ENCODE measurements at regions not wholly inside any gene's neighbourhood (a gene's known extent, or its start where the extent isn't known, plus 50 kb on each side); places are given as distances from the start of the nearest gene placed in this dataset.
"Not testable (repeated sequence)": the region's sequence is repeated elsewhere in the genome, so short reads cannot be mapped to it uniquely, and the experiment has no call there.

DNA sequence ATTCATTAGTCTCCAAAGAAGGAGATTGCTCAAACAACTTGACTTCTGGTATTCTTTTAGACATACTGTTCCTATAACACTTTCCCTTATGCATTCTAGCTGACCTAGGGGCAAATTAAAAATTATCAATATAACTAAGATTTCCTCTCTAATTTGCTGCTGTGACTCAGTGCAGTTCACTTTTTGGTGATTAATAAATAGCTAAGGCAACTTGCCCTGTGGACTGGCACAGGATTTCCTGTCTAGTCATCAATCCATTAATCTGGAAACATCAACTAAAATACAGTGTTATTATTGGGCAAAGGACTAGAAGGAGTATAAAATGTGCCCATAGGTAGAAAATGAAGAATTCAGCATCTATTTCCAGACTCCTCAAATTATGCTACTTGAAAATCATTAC, 83.5 kb upstream of the SERPINE2 start:
- Histone ChIP-seq H3K27me3 (ENCODE audit: control insufficient read depth, insufficient read depth, low read length) (no peaks in the 10 kb centered on the region), H3K9ac (ENCODE audit: low read depth, low read length) (no peak overlapping the region), H3K36me3 (ENCODE audit: insufficient read depth, low read length) (no peaks in the 10 kb centered on the region), H3K4me1 (ENCODE audit: control insufficient read depth, insufficient read depth, low read length) (peaks cover 15% of the 10 kb centered on the region), H3K9me3 (replicated peaks; ENCODE audit: low read length) (no peaks in the 10 kb centered on the region), H3K4me3 (ENCODE audit: low read length) (no peak overlapping the region), H3K4me2 (ENCODE audit: low read length) (no peak overlapping the region)

- Histone ChIP-seq H3K4me2 (ENCODE audit: low read length) (no peak overlapping the region), H3K36me3 (ENCODE audit: insufficient read depth, low read length) (no peaks in the 10 kb centered on the region)
Measured at GRCh38 chr2:224121406-224122067, 82.5 kb upstream of the SERPINE2 start.

GRCh38 chr2:224120986-224121385, 81.9 kb upstream of the SERPINE2 start:
- no peak overlapping the region for H3K9ac ChIP-seq (ENCODE audit: low read depth, low read length)
- no peak overlapping the region for H3K4me3 ChIP-seq (ENCODE audit: low read length)
- H3K36me3 ChIP-seq (ENCODE audit: insufficient read depth, low read length), result no peaks in the 10 kb centered on the region
- H3K4me2 ChIP-seq (ENCODE audit: low read length), result no peak overlapping the region
- peaks cover 15% of the 10 kb centered on the region for H3K4me1 ChIP-seq (ENCODE audit: control insufficient read depth, insufficient read depth, low read length)
- H3K9me3 ChIP-seq (replicated peaks; ENCODE audit: low read length), result no peaks in the 10 kb centered on the region
- H3K27me3 ChIP-seq (ENCODE audit: control insufficient read depth, insufficient read depth, low read length), result no peaks in the 10 kb centered on the region

More at GRCh38 chr2:224121406-224122067, 82.5 kb upstream of the SERPINE2 start:
- no peaks in the 10 kb centered on the region for H3K9me3 ChIP-seq (replicated peaks; ENCODE audit: low read length)
- peaks cover 15% of the 10 kb centered on the region for H3K4me1 ChIP-seq (ENCODE audit: control insufficient read depth, insufficient read depth, low read length)
- no peaks in the 10 kb centered on the region for H3K27me3 ChIP-seq (ENCODE audit: control insufficient read depth, insufficient read depth, low read length)
- H3K4me3 ChIP-seq (ENCODE audit: low read length), result no peak overlapping the region
- H3K9ac ChIP-seq (ENCODE audit: low read depth, low read length), result no peak overlapping the region

DNA sequence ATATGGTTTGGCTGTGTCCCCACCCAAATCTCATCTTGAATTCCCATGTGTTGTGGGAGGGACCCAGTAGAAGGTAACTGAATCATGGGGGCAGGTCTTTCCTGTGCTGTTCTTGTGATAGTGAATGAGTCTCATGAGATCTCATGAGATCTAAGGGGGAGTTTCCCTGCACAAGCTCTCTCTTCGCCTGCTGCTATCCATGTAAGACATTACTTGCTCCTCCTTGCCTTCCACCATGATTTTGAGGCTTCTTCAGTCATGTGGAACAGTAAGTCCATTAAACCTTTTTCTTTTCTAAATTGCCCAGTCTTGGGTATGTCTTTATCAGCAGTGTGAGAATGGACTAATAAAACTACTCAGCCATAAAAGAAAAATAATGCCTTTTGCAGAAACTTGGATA, 80.8 kb upstream of the SERPINE2 start:
- peaks cover 15% of the 10 kb centered on the region for H3K4me1 ChIP-seq (ENCODE audit: control insufficient read depth, insufficient read depth, low read length)
- H3K36me3 ChIP-seq (ENCODE audit: insufficient read depth, low read length); H3K27me3 ChIP-seq (ENCODE audit: control insufficient read depth, insufficient read depth, low read length); H3K9me3 ChIP-seq (replicated peaks; ENCODE audit: low read length); H3K9ac ChIP-seq (ENCODE audit: low read depth, low read length); H3K4me3 ChIP-seq (ENCODE audit: low read length); H3K4me2 ChIP-seq (ENCODE audit: low read length): not testable (repeated sequence)

GRCh38 chr2:224114428-224114827, 75.3 kb upstream of the SERPINE2 start:
- no peaks in the 10 kb centered on the region for H3K9me3 ChIP-seq (replicated peaks; ENCODE audit: low read length)
- no peak overlapping the region for H3K4me2 ChIP-seq (ENCODE audit: low read length)
- peaks cover 18% of the 10 kb centered on the region for H3K4me1 ChIP-seq (ENCODE audit: control insufficient read depth, insufficient read depth, low read length)
- no peak overlapping the region for H3K9ac ChIP-seq (ENCODE audit: low read depth, low read length)
- no peaks in the 10 kb centered on the region for H3K36me3 ChIP-seq (ENCODE audit: insufficient read depth, low read length)
- no peak overlapping the region for H3K4me3 ChIP-seq (ENCODE audit: low read length)
- no peaks in the 10 kb centered on the region for H3K27me3 ChIP-seq (ENCODE audit: control insufficient read depth, insufficient read depth, low read length)

DNA sequence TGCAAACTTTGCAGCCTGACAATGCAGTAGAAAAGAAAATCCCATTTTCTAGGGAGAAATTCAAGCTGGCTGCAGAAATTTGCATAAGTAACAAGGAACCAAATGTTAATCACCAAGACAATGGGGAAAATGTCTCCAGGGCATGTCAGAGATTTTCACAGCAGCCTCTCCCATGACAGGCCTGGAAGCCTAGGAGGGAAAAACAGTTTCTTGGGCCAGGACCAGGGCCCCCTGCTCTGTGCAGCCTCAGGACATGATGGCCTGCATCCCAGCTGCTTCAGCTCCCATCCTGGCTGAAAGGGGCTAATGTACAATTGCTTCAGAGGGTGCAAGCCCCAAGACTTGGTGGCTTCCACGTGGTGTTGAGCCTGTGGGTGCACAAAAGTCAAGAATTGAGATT, 74.8 kb upstream of the SERPINE2 start:
- H3K27me3 ChIP-seq (ENCODE audit: control insufficient read depth, insufficient read depth, low read length); H3K9ac ChIP-seq (ENCODE audit: low read depth, low read length); H3K4me3 ChIP-seq (ENCODE audit: low read length); H3K4me2 ChIP-seq (ENCODE audit: low read length); H3K9me3 ChIP-seq (replicated peaks; ENCODE audit: low read length); H3K36me3 ChIP-seq (ENCODE audit: insufficient read depth, low read length): not testable (repeated sequence)
- peaks cover 18% of the 10 kb centered on the region for H3K4me1 ChIP-seq (ENCODE audit: control insufficient read depth, insufficient read depth, low read length)

- Histone ChIP-seq H3K27me3 (ENCODE audit: control insufficient read depth, insufficient read depth, low read length) (no peaks in the 10 kb centered on the region), H3K36me3 (ENCODE audit: insufficient read depth, low read length) (no peaks in the 10 kb centered on the region), H3K9me3 (replicated peaks; ENCODE audit: low read length) (no peaks in the 10 kb centered on the region), H3K4me1 (ENCODE audit: control insufficient read depth, insufficient read depth, low read length) (peaks cover 18% of the 10 kb centered on the region), H3K4me3 (ENCODE audit: low read length) (no peak overlapping the region), H3K9ac (ENCODE audit: low read depth, low read length) (no peak overlapping the region), H3K4me2 (ENCODE audit: low read length) (no peak overlapping the region)
Measured at GRCh38 chr2:224111576-224111975, 72.5 kb upstream of the SERPINE2 start.

DNA sequence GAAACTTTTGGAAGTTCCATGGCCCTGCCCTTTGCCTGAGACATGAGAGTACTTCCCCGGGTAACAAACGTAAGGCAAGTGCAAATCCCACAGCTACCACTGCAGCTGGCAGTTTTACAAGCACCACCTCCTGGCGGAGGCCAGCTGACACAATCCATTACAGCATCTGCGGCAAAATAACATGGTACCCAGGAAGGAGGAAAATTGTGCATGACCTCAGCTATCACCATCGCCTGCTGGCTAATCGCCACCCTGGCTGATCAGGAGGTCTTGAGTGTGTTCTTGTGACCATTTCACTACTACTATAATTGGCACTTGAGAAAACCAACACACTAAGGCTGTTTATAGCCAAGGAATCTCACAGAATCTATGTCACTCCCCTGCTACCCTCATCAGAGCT, 71.7 kb upstream of the SERPINE2 start:
- H3K4me1 ChIP-seq (ENCODE audit: control insufficient read depth, insufficient read depth, low read length), result peaks cover 18% of the 10 kb centered on the region
- no peaks in the 10 kb centered on the region for H3K27me3 ChIP-seq (ENCODE audit: control insufficient read depth, insufficient read depth, low read length)
- H3K9me3 ChIP-seq (replicated peaks; ENCODE audit: low read length), result no peaks in the 10 kb centered on the region
- H3K4me2 ChIP-seq (ENCODE audit: low read length), result no peak overlapping the region
- H3K36me3 ChIP-seq (ENCODE audit: insufficient read depth, low read length), result no peaks in the 10 kb centered on the region
- H3K4me3 ChIP-seq (ENCODE audit: low read length), result no peak overlapping the region
- no peak overlapping the region for H3K9ac ChIP-seq (ENCODE audit: low read depth, low read length)

- H3K4me1 ChIP-seq (ENCODE audit: control insufficient read depth, insufficient read depth, low read length), result peaks cover 18% of the 10 kb centered on the region
- no peaks in the 10 kb centered on the region for H3K36me3 ChIP-seq (ENCODE audit: insufficient read depth, low read length)
- no peak overlapping the region for H3K4me2 ChIP-seq (ENCODE audit: low read length)
- no peaks in the 10 kb centered on the region for H3K9me3 ChIP-seq (replicated peaks; ENCODE audit: low read length)
- no peaks in the 10 kb centered on the region for H3K27me3 ChIP-seq (ENCODE audit: control insufficient read depth, insufficient read depth, low read length)
- no peak overlapping the region for H3K4me3 ChIP-seq (ENCODE audit: low read length)
- H3K9ac ChIP-seq (ENCODE audit: low read depth, low read length), result no peak overlapping the region
Measured at GRCh38 chr2:224109751-224110150, 70.7 kb upstream of the SERPINE2 start.

GRCh38 chr2:224106794-224107193, 67.7 kb upstream of the SERPINE2 start:
- Histone ChIP-seq H3K4me2 (ENCODE audit: low read length) (no peak overlapping the region), H3K9ac (ENCODE audit: low read depth, low read length) (no peak overlapping the region), H3K36me3 (ENCODE audit: insufficient read depth, low read length) (no peaks in the 10 kb centered on the region), H3K4me3 (ENCODE audit: low read length) (no peak overlapping the region), H3K4me1 (ENCODE audit: control insufficient read depth, insufficient read depth, low read length) (peaks cover 35% of the 10 kb centered on the region), H3K27me3 (ENCODE audit: control insufficient read depth, insufficient read depth, low read length) (no peaks in the 10 kb centered on the region), H3K9me3 (replicated peaks; ENCODE audit: low read length) (no peaks in the 10 kb centered on the region)

DNA sequence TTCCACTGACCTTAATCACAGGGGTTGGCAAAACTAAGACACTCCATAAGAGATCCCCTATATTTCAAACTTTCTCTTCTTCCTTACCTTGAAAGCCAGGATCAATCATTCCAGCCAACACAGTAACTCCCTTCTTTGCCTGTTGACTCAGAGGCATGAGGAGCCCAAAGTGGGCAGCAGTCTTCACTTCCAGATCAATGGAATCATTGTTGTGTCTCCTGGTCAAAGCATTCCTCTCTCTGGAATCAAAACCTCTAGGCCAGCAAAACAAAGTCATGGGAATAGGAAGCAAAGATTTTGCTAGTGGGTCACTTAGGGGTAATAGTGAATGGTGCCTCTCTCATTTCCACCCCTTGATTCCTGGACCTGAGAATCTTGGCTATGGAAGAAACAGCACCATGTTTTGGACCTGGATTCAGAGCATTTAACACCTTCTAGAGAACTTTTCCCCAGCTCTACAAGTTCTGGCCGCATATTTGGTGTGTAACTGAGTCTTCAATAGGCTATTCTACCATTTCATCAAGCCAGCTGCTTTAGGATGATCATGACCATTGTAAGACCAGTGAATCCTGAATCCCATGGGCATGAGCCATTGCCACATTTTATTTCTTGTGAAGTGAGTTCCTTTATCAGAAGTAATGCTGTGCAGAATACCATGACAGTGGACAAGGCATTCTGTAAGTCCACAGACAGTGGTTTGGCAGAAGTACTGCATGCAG, 65.7 kb upstream of the SERPINE2 start:
- no peaks in the 10 kb centered on the region for H3K27me3 ChIP-seq (ENCODE audit: control insufficient read depth, insufficient read depth, low read length)
- H3K9ac ChIP-seq (ENCODE audit: low read depth, low read length), result no peak overlapping the region
- H3K9me3 ChIP-seq (replicated peaks; ENCODE audit: low read length), result no peaks in the 10 kb centered on the region
- H3K4me2 ChIP-seq (ENCODE audit: low read length), result no peak overlapping the region
- H3K4me1 ChIP-seq (ENCODE audit: control insufficient read depth, insufficient read depth, low read length), result peaks cover 25% of the 10 kb centered on the region
- no peaks in the 10 kb centered on the region for H3K36me3 ChIP-seq (ENCODE audit: insufficient read depth, low read length)
- no peak overlapping the region for H3K4me3 ChIP-seq (ENCODE audit: low read length)

DNA sequence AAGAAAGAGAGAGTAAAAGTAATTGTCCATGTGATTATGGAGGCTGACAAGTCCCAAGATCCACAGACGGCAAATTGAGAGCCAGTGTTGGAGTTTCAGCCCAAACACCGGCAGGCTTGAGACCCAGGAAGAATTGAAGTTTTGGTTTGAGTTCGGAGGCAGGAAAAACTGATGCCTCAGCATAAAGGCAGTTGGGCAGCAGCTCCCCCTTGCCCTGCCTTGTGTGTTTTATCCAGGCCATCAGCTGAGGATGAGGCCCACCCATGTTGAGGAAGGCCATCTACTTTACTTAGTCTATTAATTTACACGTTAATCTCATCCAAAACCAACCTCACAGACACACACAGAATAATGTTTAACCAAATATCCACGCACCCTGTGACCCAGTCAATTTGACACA, 64.6 kb upstream of the SERPINE2 start:
- no peak overlapping the region for H3K4me3 ChIP-seq (ENCODE audit: low read length)
- peaks cover 25% of the 10 kb centered on the region for H3K4me1 ChIP-seq (ENCODE audit: control insufficient read depth, insufficient read depth, low read length)
- H3K9me3 ChIP-seq (replicated peaks; ENCODE audit: low read length), result no peaks in the 10 kb centered on the region
- no peaks in the 10 kb centered on the region for H3K36me3 ChIP-seq (ENCODE audit: insufficient read depth, low read length)
- no peak overlapping the region for H3K4me2 ChIP-seq (ENCODE audit: low read length)
- H3K9ac ChIP-seq (ENCODE audit: low read depth, low read length), result no peak overlapping the region
- no peaks in the 10 kb centered on the region for H3K27me3 ChIP-seq (ENCODE audit: control insufficient read depth, insufficient read depth, low read length)
